Bronchial epithelial cell (primary cell): ENCODE measurements at regions not wholly inside any gene's neighbourhood (a gene's known extent, or its start where the extent isn't known, plus 50 kb on each side); places are given as distances from the start of the nearest gene placed in this dataset.
"Not testable (repeated sequence)": the region's sequence is repeated elsewhere in the genome, so short reads cannot be mapped to it uniquely, and the experiment has no call there.

ENCODE experiments used
- DNase-seq: peaks from one replicate; pipeline ENCODE4 v3.0.0-alpha.2; 2010; ENCODE audit warnings: low read depth
- FAIRE-seq: peaks from 2 replicates; lab custom pipeline; 2011; peaks lifted over from hg19 to GRCh38; lab: Jason Lieb, UNC
- H3K27me3 ChIP-seq: 2 replicates; pipeline ENCODE4 v1.5.1; 2011; ENCODE audit warnings: low read length; ENCODE audit not compliant: control insufficient read depth, insufficient read depth
- H3K36me3 ChIP-seq: 2 replicates; pipeline ENCODE4 v1.5.1; 2011; ENCODE audit warnings: low read length; ENCODE audit not compliant: control insufficient read depth, insufficient read depth
- H3K4me3 ChIP-seq: 2 replicates; pipeline ENCODE4 v1.5.1; 2011; ENCODE audit warnings: mild to moderate bottlenecking, low read depth, low read length, control low read depth
- TF ChIP-seq, protein P1 (sequence below): IDR thresholded peaks from 2 replicates; pipeline ENCODE4 v1.5.1; 2011; ENCODE audit warnings: mild to moderate bottlenecking, moderate library complexity, low read length, control low read depth, inconsistent platforms; ENCODE audit not compliant: insufficient read depth, severe bottlenecking

DNA sequence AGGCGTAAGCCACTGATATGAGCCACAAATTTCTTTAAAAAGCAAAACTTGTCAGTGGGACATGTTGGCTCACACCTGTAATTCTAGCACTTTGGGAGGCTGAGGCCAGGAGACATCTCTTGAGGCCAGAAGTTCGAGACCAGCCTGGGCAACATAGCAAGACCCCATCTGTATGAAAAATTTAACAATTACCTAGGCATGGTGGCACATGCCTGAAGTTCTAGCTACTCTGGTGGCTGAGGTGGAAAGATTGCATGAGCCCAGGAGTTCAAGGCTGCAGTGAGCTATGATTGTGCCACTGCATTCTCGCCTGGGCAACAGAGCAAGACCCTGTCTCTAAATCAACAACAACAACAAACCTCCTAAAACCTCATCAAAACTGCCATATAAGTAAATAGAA is 147.6 kb upstream of the BARHL2 start:
- Histone ChIP-seq H3K27me3 (no peaks in the 10 kb centered on the region), H3K4me3 (no peak overlapping the region), H3K36me3 (no peaks in the 10 kb centered on the region)
- TF ChIP-seq, protein P1, sequence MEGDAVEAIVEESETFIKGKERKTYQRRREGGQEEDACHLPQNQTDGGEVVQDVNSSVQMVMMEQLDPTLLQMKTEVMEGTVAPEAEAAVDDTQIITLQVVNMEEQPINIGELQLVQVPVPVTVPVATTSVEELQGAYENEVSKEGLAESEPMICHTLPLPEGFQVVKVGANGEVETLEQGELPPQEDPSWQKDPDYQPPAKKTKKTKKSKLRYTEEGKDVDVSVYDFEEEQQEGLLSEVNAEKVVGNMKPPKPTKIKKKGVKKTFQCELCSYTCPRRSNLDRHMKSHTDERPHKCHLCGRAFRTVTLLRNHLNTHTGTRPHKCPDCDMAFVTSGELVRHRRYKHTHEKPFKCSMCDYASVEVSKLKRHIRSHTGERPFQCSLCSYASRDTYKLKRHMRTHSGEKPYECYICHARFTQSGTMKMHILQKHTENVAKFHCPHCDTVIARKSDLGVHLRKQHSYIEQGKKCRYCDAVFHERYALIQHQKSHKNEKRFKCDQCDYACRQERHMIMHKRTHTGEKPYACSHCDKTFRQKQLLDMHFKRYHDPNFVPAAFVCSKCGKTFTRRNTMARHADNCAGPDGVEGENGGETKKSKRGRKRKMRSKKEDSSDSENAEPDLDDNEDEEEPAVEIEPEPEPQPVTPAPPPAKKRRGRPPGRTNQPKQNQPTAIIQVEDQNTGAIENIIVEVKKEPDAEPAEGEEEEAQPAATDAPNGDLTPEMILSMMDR, result no peak
- FAIRE-seq (no peak), DNase-seq (no peak)

DNA sequence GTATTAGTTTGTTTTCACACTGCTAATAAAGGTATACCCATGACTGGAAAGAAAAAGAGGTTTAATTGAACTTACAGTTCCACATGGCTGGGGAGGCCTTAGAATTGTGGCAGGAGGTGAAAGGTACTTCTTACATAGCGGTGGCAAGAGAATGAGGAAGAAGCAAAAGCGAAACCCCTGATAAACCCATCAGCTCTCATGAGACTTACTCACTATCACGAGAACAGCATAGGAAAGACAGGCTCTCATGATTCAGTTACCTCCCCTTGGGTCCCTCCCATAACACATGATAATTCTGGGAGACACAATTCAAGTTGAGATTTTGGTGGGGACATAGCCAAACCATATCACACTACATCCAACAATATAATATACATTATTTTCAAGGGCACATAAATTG is 145.7 kb upstream of the BARHL2 start:
- DNase-seq (no peak), FAIRE-seq (no peak)
- H3K36me3 ChIP-seq, result no peaks in the 10 kb centered on the region
- TF ChIP-seq, protein P1, result no peak
- no peaks in the 10 kb centered on the region for H3K27me3 ChIP-seq
- no peak overlapping the region for H3K4me3 ChIP-seq

DNA sequence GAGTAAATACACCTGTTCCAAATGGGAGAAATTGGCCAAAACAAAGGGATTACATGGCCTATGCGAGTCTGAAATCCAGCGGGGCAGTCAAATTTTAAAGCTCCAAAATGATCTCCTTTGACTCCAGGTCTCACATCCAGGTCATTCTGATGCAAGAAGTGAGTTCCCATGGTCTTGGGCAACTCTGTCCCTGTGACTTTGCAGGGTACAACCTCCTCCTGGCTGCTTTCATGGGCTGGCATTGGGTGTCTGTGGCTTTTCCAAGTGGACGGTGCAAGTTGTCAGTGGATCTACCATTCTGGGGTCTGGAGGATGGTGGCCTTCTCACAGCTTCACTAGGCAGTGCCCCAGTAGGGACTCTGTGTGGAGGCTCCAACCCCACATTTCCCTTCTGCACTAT is 144.3 kb upstream of the BARHL2 start:
- not testable (repeated sequence) for DNase-seq, H3K27me3 ChIP-seq, FAIRE-seq, H3K4me3 ChIP-seq, H3K36me3 ChIP-seq

DNA sequence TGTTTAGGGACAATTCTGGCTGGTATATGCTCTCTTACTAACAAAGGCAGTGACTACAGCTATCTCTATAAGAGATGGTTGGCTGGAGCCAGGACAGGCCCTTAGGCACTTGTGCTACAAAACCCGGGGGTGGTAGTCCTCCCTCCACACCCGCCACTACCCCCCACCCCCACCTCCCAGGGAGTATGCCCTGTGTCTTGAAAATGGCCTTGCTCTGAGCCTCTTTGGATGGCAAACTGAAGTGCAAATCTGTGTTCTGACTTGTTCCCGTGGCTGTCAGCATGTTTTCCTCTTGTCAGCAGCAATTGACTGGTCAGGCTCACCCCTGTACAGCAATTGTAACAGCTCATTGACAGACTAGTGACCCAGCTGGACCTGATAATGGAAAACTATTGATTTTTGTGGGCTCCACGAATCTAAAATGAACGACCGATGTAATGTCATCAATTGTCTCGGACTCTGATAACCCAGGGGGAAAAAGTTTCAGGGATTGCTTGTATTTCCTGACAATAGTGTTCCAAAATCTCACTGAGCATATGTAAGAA is 139.4 kb upstream of the BARHL2 start:
- DNase-seq, result no peak
- no peaks in the 10 kb centered on the region for H3K36me3 ChIP-seq
- H3K27me3 ChIP-seq, result peaks cover 4% of the 10 kb centered on the region
- no peak for FAIRE-seq
- no peak overlapping the region for H3K4me3 ChIP-seq
- TF ChIP-seq, protein P1, result no peak

DNA sequence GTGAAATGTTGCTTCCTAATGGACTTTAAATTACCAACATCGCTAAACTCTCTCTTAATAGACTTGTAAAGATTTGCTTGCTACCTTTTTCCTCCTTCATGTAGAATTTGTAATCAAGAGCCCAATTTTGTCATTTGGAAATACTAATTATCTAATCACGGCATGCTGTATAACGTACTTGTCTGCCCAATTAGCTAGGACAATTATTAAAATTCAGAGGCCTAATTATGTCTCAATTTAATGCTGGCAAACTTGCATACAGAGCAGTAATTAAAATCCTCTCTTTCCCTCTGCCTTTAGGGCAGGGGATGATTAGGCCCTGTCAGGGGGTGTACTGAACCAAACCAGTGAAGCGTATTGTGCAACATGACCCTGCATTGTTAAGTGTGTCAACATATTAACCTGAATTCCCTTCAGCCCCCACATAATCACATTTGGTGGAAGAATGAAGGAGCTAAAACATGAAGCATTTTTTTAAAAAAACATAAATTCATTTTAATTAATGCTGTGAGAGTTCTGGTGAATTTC is 137.4 kb upstream of the BARHL2 start:
- FAIRE-seq (no peak), DNase-seq (no peak)
- H3K27me3 ChIP-seq, result peaks cover 7% of the 10 kb centered on the region
- H3K36me3 ChIP-seq, result no peaks in the 10 kb centered on the region
- no peak overlapping the region for H3K4me3 ChIP-seq
- TF ChIP-seq, protein P1, result no peak

DNA sequence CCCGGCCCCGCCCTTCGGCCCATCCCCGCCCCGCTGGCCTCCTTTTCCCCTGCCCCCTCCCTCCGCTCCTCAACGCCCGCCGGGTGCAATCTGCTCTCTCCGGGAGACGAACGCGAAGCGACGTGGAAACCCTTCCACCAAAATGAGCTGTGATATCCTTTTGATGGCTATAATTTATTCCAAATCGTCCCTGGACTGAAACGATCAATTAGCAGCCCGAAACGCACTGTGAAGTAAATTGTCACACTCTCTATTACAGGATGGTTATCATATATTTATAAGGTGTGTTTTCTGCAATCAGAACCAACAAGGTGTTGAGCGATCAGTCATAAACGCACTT is 134.6 kb upstream of the BARHL2 start:
- peak overlapping the region; percentile 22 for H3K4me3 ChIP-seq
- peaks cover 10% of the 10 kb centered on the region for H3K27me3 ChIP-seq
- FAIRE-seq (no peak), DNase-seq (no peak)
- TF ChIP-seq, protein P1, result no peak
- H3K36me3 ChIP-seq, result no peaks in the 10 kb centered on the region
